IMR-90 (cell line): ENCODE measurements at regions not wholly inside any gene's neighbourhood (a gene's known extent, or its start where the extent isn't known, plus 50 kb on each side); places are given as distances from the start of the nearest gene placed in this dataset.
"Not testable (repeated sequence)": the region's sequence is repeated elsewhere in the genome, so short reads cannot be mapped to it uniquely, and the experiment has no call there.

ENCODE experiments used
- ATAC-seq: fragments of 200-7000 bp; cut with Tn5 transposase; 2 replicates; pipeline ENCODE4 v1.9.1; 2020; ENCODE audit warnings: low read depth, mild to moderate bottlenecking, moderate library complexity
- BruUV-seq: library from RNA; stranded (reverse); fragments of 400-500 nt; replicated peaks from 2 replicates; lab custom pipeline; 2021; lab: Mats Ljungman, UMichigan
- CTCF ChIA-PET: fragments of 300-600 bp; formaldehyde crosslinking; extraction: SDS; loops from one replicate; lab custom pipeline; 2021; ENCODE audit warnings: antibody characterized with exemption; lab: Yijun Ruan, JAX
- POLR2A ChIA-PET: fragments of 300-600 bp; sonication (Branson Sonifier 250); formaldehyde crosslinking; loops from one replicate; lab custom pipeline; 2022; ENCODE audit warnings: antibody characterized with exemption; ENCODE audit not compliant: unreplicated experiment; lab: Charles Lee
- DNase-seq: peaks from one replicate; pipeline ENCODE4 v3.0.0; 2013
- H2AFZ ChIP-seq: replicated peaks from 2 replicates; pipeline ENCODE3; 2013; ENCODE audit warnings: low read length, mild to moderate bottlenecking; ENCODE audit not compliant: poor library complexity
- H2AK5ac ChIP-seq: 2 replicates; pipeline ENCODE4 v1.6.1; 2013; ENCODE audit warnings: low read depth, low read length, inconsistent platforms
- H2AK9ac ChIP-seq: replicated peaks from 2 replicates; pipeline ENCODE3; 2013; ENCODE audit warnings: mild to moderate bottlenecking, low read depth, low read length, moderate library complexity; ENCODE audit not compliant: poor library complexity
- H2BK120ac ChIP-seq: 2 replicates; pipeline ENCODE4 v1.6.1; 2013; ENCODE audit warnings: low read depth, low read length, inconsistent platforms
- H2BK15ac ChIP-seq: 3 replicates; pipeline ENCODE4 v1.6.1; 2013; ENCODE audit warnings: low read depth, low read length, inconsistent platforms
- H2BK20ac ChIP-seq: 2 replicates; pipeline ENCODE4 v1.6.1; 2013; ENCODE audit warnings: low read depth, mild to moderate bottlenecking, inconsistent platforms, low read length, moderate library complexity
- H2BK5ac ChIP-seq: 2 replicates; pipeline ENCODE4 v1.6.1; 2013; ENCODE audit warnings: mild to moderate bottlenecking, low read depth, low read length, inconsistent platforms; ENCODE audit not compliant: poor library complexity, severe bottlenecking
- H3K14ac ChIP-seq: replicated peaks from 2 replicates; pipeline ENCODE4 v1.6.1; 2013; ENCODE audit warnings: low read depth, low read length, inconsistent platforms
- H3K18ac ChIP-seq: 2 replicates; pipeline ENCODE4 v1.6.1; 2013; ENCODE audit warnings: low read depth, low read length, control low read depth
- H3K23ac ChIP-seq: 2 replicates; pipeline ENCODE4 v1.6.1; 2013; ENCODE audit warnings: low read depth, low read length, inconsistent platforms
- H3K27ac ChIP-seq: 2 replicates; pipeline ENCODE4 v1.5.1; 2013; ENCODE audit warnings: mild to moderate bottlenecking, control low read depth, low read length; ENCODE audit not compliant: insufficient read depth
- H3K27me3 ChIP-seq: 2 replicates; pipeline ENCODE4 v1.6.1; 2013; ENCODE audit warnings: low read length; ENCODE audit not compliant: control insufficient read depth, insufficient read depth
- H3K36me3 ChIP-seq: 2 replicates; pipeline ENCODE4 v1.6.1; 2013; ENCODE audit warnings: low read length, mixed read lengths; ENCODE audit not compliant: control insufficient read depth, insufficient read depth
- H3K4ac ChIP-seq: 2 replicates; pipeline ENCODE4 v1.6.1; 2013; ENCODE audit warnings: low read depth, low read length, inconsistent platforms
- H3K4me1 ChIP-seq: 2 replicates; pipeline ENCODE4 v1.6.1; 2013; ENCODE audit warnings: low read length, mixed read lengths; ENCODE audit not compliant: control insufficient read depth, insufficient read depth
- H3K4me2 ChIP-seq: 2 replicates; pipeline ENCODE4 v1.6.1; 2013; ENCODE audit warnings: low read depth, mild to moderate bottlenecking, control low read depth, low read length, moderate library complexity
- H3K4me3 ChIP-seq: 2 replicates; pipeline ENCODE4 v1.5.1; 2013; ENCODE audit warnings: low read depth, mild to moderate bottlenecking, control low read depth, low read length, moderate library complexity; ENCODE audit not compliant: insufficient read depth
- H3K56ac ChIP-seq: 2 replicates; pipeline ENCODE4 v1.6.1; 2013; ENCODE audit warnings: low read length, inconsistent platforms; ENCODE audit not compliant: insufficient read depth; ENCODE audit errors: extremely low read depth
- H3K79me1 ChIP-seq, 2 experiments: 2 replicates each; pipeline ENCODE4 v1.6.1; 2013; ENCODE audit warnings: low read length in 2 of 2, inconsistent platforms in 1 of 2, low read depth in 1 of 2
- H3K9ac ChIP-seq: 2 replicates; pipeline ENCODE4 v1.6.1; 2013; ENCODE audit warnings: low read depth, low read length, control low read depth
- H3K9me1 ChIP-seq: 2 replicates; pipeline ENCODE4 v1.6.1; 2013; ENCODE audit warnings: low read length, inconsistent platforms; ENCODE audit not compliant: insufficient read depth
- H3K9me3 ChIP-seq: 2 replicates; pipeline ENCODE4 v1.6.1; 2013; ENCODE audit warnings: low read length; ENCODE audit not compliant: control insufficient read depth, insufficient read depth
- H4K20me1 ChIP-seq: 2 replicates; pipeline ENCODE4 v1.6.1; 2013; ENCODE audit warnings: low read length, inconsistent platforms; ENCODE audit not compliant: insufficient read depth
- H4K5ac ChIP-seq: 2 replicates; pipeline ENCODE4 v1.6.1; 2013; ENCODE audit warnings: mild to moderate bottlenecking, low read depth, low read length, control low read depth
- H4K8ac ChIP-seq, 2 experiments: 2 replicates each; pipeline ENCODE4 v1.6.1; 2013; ENCODE audit warnings: low read depth in 2 of 2, low read length in 2 of 2, control low read depth in 1 of 2, inconsistent platforms in 1 of 2
- H4K91ac ChIP-seq: 2 replicates; pipeline ENCODE4 v1.6.1; 2013; ENCODE audit warnings: low read depth, low read length, inconsistent platforms; ENCODE audit not compliant: insufficient read depth
- WGBS, 2 experiments: methylation state at CpG; one replicate each; pipeline versions ENCODE4 v1.1.5 to v1.1.7; 2013; ENCODE audit warnings: missing lambda C conversion rate in 2 of 2; ENCODE audit not compliant: insufficient read length in 1 of 2; ENCODE audit errors: extremely low coverage in 2 of 2; 5-methylcytosine and 5-hydroxymethylcytosine counted together
- dilution Hi-C: fragments of 300-500 bp; cut with HindIII; formaldehyde crosslinking; loops from one replicate; pipeline ENCODE4 v1.14.3; 2018; ENCODE audit warnings: low sequenced_read_pairs; ENCODE audit not compliant: unreplicated experiment
- in situ Hi-C: fragments of 300-500 bp; cut with MboI; formaldehyde crosslinking; loops from 3 replicates; pipeline ENCODE4 v1.14.3; 2019; ENCODE audit warnings: low sequenced_read_pairs, inconsistent platforms, mixed read lengths
- intact Hi-C: fragments of 100-400 bp; cut with micrococcal nuclease; formaldehyde crosslinking; loops from 2 replicates; pipeline ENCODE4 v1.10.0; 2022

GRCh38 chr6:71360556-71361335 is 72.1 kb downstream of the OGFRL1 start:
- DNase-seq, H4K8ac ChIP-seq, H3K18ac ChIP-seq, CTCF ChIA-PET, H3K4ac ChIP-seq, H3K27me3 ChIP-seq, H2AK5ac ChIP-seq, intact Hi-C loops, H4K20me1 ChIP-seq, H3K4me3 ChIP-seq, H3K36me3 ChIP-seq, H4K91ac ChIP-seq, H3K9me1 ChIP-seq, H2BK20ac ChIP-seq, H3K23ac ChIP-seq, H2AK9ac ChIP-seq, H3K14ac ChIP-seq, H2BK120ac ChIP-seq, H3K27ac ChIP-seq, H3K9ac ChIP-seq, H3K56ac ChIP-seq, H2BK5ac ChIP-seq, H3K4me1 ChIP-seq, H4K5ac ChIP-seq, POLR2A ChIA-PET, H2AFZ ChIP-seq, H3K9me3 ChIP-seq, in situ Hi-C loops, BruUV-seq, ATAC-seq, H2BK15ac ChIP-seq, H3K4me2 ChIP-seq: not testable (repeated sequence)
- 100% methylated on average over 1 of the region's 9 CpGs; no CpG with 5 or more reads in 1 of the 2 experiments for WGBS, 2 experiments
- dilution Hi-C loops: loop anchor here (25.0 kb wide), 1 partner anchor 173 kb away; no protein-coding TSS in a partner anchor
- H3K79me1 ChIP-seq: peaks cover 8 to 10% of the 10 kb centered on the region in 2 experiments
